Osteoblast (primary cell): ENCODE measurements at regions not wholly inside any gene's neighbourhood (a gene's known extent, or its start where the extent isn't known, plus 50 kb on each side); places are given as distances from the start of the nearest gene placed in this dataset.

ENCODE experiments used
- DNase-seq: peaks from one replicate; pipeline ENCODE4 v3.0.0; 2011; ENCODE audit warnings: low spot score, mixed read lengths; ENCODE audit not compliant: insufficient read length; ENCODE audit errors: missing footprints
- H2AFZ ChIP-seq: 2 replicates; pipeline ENCODE4 v1.6.0; 2011; ENCODE audit warnings: mild to moderate bottlenecking, low read length
- H3K27ac ChIP-seq: 2 replicates; pipeline ENCODE4 v1.5.1; 2011; ENCODE audit warnings: mild to moderate bottlenecking, low read depth, low read length, moderate library complexity
- H3K27me3 ChIP-seq: 2 replicates; pipeline ENCODE4 v1.6.0; 2012; ENCODE audit warnings: mild to moderate bottlenecking, control low read depth, inconsistent platforms, low read length, moderate library complexity; ENCODE audit not compliant: insufficient read depth
- H3K36me3 ChIP-seq: 2 replicates; pipeline ENCODE4 v1.5.1; 2011; ENCODE audit warnings: mild to moderate bottlenecking, low read length, control low read depth, moderate library complexity; ENCODE audit not compliant: insufficient read depth
- H3K4me1 ChIP-seq: 2 replicates; pipeline ENCODE4 v1.5.1; 2011; ENCODE audit warnings: mild to moderate bottlenecking, low read length, control low read depth, moderate library complexity; ENCODE audit not compliant: insufficient read depth
- H3K4me2 ChIP-seq: 2 replicates; pipeline ENCODE4 v1.6.0; 2011; ENCODE audit warnings: mild to moderate bottlenecking, low read length; ENCODE audit not compliant: insufficient read depth
- H3K4me3 ChIP-seq: fragments of 200-600 bp; sonication (generic); 3 replicates; pipeline ENCODE4 v1.5.1; 2012; ENCODE audit warnings: mild to moderate bottlenecking, low read length, inconsistent platforms; ENCODE audit not compliant: insufficient read depth
- H3K79me2 ChIP-seq: 2 replicates; pipeline ENCODE4 v1.6.0; 2012; ENCODE audit warnings: mild to moderate bottlenecking, low read length, control low read depth, inconsistent platforms; ENCODE audit not compliant: insufficient read depth
- H3K9me3 ChIP-seq: 2 replicates; pipeline ENCODE4 v1.5.1; 2011; ENCODE audit warnings: low read depth, low read length, control low read depth
- H4K20me1 ChIP-seq: 2 replicates; pipeline ENCODE4 v1.6.0; 2012; ENCODE audit warnings: mild to moderate bottlenecking, low read length, control low read depth; ENCODE audit not compliant: insufficient read depth
- CTCF ChIP-seq: IDR thresholded peaks from 2 replicates; pipeline ENCODE4 v1.5.1; 2011; ENCODE audit warnings: mild to moderate bottlenecking, low read depth, low read length, moderate library complexity; ENCODE audit errors: extremely low read depth

GRCh38 chr9:28101509-28101908, 528.2 kb upstream of the C9orf72 start:
- TF ChIP-seq CTCF: no peak
- Histone ChIP-seq H3K9me3 (no peaks in the 10 kb centered on the region), H3K79me2 (no peaks in the 10 kb centered on the region), H3K4me2 (no peak overlapping the region), H3K4me3 (no peak overlapping the region), H2AFZ (no peak overlapping the region), H3K27ac (no peak overlapping the region), H3K36me3 (no peaks in the 10 kb centered on the region), H4K20me1 (no peaks in the 10 kb centered on the region), H3K27me3 (no peaks in the 10 kb centered on the region), H3K4me1 (no peaks in the 10 kb centered on the region)
- DNase-seq: no peak

DNA sequence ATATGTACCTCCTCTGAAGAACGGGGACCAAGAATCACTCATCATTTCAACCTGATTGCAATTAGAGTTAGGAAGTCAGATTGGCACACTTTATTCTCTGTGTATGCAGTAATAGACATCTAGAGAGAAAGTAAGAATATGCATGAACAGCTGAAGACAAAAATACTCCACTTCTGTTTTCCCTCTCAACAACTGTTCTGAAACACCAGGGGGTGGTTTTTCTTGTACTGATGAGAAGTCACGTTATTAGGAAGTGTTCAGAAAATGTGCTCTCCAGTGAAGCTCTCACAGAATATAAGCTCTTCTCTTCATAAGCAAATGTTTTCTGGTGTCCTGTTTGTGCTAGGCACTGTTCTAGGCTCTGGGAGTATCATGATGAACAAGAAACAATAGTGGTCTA, 531.7 kb upstream of the C9orf72 start:
- Histone ChIP-seq H3K4me2 (no peak overlapping the region), H2AFZ (no peak overlapping the region), H3K9me3 (peaks cover 4% of the 10 kb centered on the region), H3K79me2 (no peaks in the 10 kb centered on the region), H3K27me3 (no peaks in the 10 kb centered on the region), H3K4me1 (no peaks in the 10 kb centered on the region), H3K27ac (no peak overlapping the region), H3K4me3 (no peak overlapping the region), H3K36me3 (no peaks in the 10 kb centered on the region), H4K20me1 (no peaks in the 10 kb centered on the region)
- DNase-seq: no peak
- no peak for TF ChIP-seq CTCF

DNA sequence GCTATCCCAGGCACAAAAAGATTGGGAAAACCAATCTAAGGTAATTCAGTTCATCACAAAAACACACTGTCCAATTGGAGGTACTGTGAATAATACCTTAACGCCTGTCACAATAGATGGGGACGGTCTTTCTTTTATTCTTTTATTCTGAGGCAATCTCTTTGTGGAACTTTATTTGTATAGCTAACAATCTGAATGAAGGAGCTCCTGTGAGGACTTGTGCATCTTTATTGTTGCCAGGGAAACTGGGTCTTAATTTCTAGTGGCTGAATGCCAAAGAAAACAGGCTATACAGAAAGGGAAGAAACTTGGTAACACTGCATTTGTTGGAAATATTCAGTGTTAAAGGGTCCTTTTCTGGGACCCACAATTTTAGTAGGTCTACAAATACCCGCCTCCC, 546.9 kb upstream of the C9orf72 start:
- Histone ChIP-seq H3K9me3 (no peaks in the 10 kb centered on the region), H3K27me3 (no peaks in the 10 kb centered on the region), H4K20me1 (no peaks in the 10 kb centered on the region), H3K4me3 (no peak overlapping the region), H3K79me2 (no peaks in the 10 kb centered on the region), H3K36me3 (no peaks in the 10 kb centered on the region), H2AFZ (no peak overlapping the region), H3K27ac (no peak overlapping the region), H3K4me2 (no peak overlapping the region), H3K4me1 (no peaks in the 10 kb centered on the region)
- DNase-seq: no peak
- TF ChIP-seq CTCF: no peak

- no peak overlapping the region for H3K4me2 ChIP-seq
- no peak overlapping the region for H3K4me3 ChIP-seq
- H2AFZ ChIP-seq: no peak overlapping the region
- H3K27me3 ChIP-seq: no peaks in the 10 kb centered on the region
- no peaks in the 10 kb centered on the region for H3K79me2 ChIP-seq
- no peak for DNase-seq
- TF ChIP-seq CTCF: no peak
- H3K36me3 ChIP-seq: no peaks in the 10 kb centered on the region
- H4K20me1 ChIP-seq: no peaks in the 10 kb centered on the region
- no peaks in the 10 kb centered on the region for H3K4me1 ChIP-seq
- no peak overlapping the region for H3K27ac ChIP-seq
- H3K9me3 ChIP-seq: peaks cover under 1% of the 10 kb centered on the region
Measured at GRCh38 chr9:28120626-28121025, 547.3 kb upstream of the C9orf72 start.
